Activated T-cell treated with anti-CD3 and anti-CD28 coated beads for 1 hour (primary cell): ENCODE measurements at regions not wholly inside any gene's neighbourhood (a gene's known extent, or its start where the extent isn't known, plus 50 kb on each side); places are given as distances from the start of the nearest gene placed in this dataset.
"Not testable (repeated sequence)": the region's sequence is repeated elsewhere in the genome, so short reads cannot be mapped to it uniquely, and the experiment has no call there.

Experiments used
- DNase-seq: peaks from one replicate; pipeline ENCODE4 v3.0.0-alpha.2; 2020; ENCODE audit warnings: low read depth

- DNase-seq: no peak
Observed at GRCh38 chr3:30300809-30301208, 305.6 kb upstream of the TGFBR2 start.

DNA sequence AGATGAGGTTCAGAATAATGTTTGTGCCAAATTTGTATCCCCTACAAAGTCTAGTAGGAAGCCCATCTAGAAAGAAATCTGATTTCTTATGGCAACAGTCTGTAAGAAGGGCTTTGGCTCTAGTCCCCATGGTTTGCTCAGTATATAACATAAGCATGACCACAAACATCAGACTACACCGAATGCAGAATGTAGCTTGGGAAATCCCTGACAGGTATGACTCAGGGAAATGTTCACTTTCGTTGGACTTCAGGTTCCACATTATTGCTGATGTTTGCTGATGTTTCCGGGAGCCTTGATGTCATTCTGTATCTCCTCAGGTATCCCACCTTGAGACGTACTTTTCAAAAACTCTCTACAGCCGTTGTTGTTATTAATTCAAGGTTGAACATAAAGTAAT lies 304.4 kb upstream of the TGFBR2 start:
- DNase-seq: no peak

- DNase-seq: no peak
Observed at GRCh38 chr3:30303770-30304169, 302.6 kb upstream of the TGFBR2 start.

DNA sequence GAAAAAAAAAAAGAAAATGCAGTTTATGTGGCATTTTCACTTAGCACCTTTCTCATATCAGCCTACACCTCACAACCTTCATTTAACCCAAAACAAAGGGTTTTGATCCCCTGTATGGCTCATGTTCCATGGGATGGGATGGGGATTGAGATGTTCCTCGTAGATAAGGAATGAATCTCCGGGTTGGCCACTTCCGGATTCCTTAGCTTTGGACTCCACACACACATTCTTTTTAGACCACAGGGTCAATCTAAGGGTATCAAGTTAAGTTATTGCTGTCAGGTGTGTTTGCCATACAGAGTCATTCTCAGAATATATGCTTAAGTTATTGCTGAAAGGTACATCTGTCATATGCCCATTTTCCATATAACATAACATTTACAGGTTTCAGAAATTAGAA lies 301.4 kb upstream of the TGFBR2 start:
- DNase-seq: no peak

DNA sequence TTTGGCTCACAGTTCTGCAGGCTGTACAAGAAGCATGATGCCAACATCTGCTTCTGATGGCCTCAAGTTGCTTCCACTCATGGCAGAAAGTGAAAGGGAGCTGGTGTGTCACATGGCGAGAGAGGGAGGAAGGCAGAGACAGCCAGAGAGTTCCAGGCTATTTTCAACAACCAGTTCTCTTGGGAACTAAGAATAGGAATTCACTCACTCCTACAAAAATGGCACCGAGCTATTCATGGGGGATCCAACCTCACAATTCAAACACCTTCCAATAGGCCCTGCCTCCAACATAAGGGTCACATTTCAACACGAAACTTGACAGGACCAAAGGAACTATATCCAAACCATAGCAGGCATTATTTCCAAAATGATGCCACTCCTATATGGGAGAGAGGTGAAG lies 299.5 kb upstream of the TGFBR2 start:
- no peak for DNase-seq

GRCh38 chr3:30307372-30307950 lies 298.9 kb upstream of the TGFBR2 start:
- DNase-seq: no peak

GRCh38 chr3:30308131-30308530 lies 298.3 kb upstream of the TGFBR2 start:
- DNase-seq: no peak

- DNase-seq: no peak
Observed at GRCh38 chr3:30309961-30310954, 296.1 kb upstream of the TGFBR2 start.

GRCh38 chr3:30311781-30312180 lies 294.6 kb upstream of the TGFBR2 start:
- DNase-seq: no peak

DNA sequence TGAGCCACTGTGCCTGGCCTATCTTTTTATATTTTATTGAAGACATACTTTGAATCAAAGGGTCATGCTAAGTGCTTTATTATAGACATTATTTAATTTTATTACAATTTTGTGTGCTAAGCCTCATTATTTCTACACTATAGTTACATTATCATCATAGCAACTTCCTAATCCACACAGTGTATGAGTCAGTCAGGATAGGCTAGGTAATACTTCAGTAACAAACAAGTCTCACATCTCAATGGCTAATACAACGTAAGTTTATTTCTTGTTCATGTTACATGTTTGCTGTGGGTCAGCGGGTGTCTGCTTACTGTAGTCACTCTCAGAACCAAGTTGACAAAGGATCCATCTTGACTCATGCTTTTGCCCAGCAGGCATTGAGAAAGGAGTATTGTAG lies 292.6 kb upstream of the TGFBR2 start:
- no peak for DNase-seq

DNA sequence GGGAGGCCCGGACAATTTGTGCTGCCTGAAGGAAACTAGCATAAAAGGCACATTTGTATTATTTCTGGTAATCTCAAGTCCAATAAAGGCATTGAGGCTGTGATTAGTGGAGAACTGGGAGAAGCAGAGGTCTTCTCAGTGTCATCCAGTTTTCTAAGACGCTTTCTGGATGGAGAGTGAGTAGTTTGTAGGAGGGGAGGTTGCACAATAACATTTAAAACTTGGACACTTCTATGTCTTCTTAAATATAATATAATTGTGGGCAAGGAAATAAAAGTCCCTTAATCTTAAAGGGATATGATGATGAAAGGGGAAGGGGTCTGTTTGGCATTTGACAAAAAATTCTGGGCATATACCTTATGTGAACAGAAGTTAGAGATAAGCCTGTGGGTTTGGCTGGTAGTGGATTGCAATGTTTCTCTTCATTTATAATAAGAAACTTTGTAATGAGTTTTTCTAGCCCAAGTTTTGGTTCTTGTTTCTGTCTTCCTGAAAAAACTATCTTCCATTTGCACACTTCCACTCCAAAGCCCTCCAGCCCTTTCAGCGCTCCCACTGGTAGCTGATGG lies 291.6 kb upstream of the TGFBR2 start:
- no peak for DNase-seq

DNA sequence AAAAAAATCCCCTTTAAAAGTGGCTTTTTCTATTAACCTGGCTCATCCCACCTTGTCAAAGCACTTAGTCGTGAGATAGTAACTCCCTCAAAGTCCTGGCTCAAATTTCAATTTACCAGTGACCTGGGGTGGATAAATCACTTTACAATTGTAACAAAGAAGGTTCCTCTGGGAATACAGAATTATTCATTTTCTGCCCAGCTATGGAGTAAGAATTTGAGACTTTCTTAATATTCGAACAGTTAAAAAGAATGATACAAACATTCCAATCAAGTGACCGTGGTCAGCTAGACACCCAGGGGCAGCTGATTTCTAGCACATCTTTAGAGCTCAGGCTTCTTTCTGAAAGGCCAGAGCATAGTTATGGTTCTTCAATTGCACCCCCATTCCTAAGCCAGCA lies 291.0 kb upstream of the TGFBR2 start:
- DNase-seq: no peak

- no peak for DNase-seq
Observed at GRCh38 chr3:30317561-30317960, 288.8 kb upstream of the TGFBR2 start.

GRCh38 chr3:30318110-30318509 lies 288.3 kb upstream of the TGFBR2 start:
- DNase-seq: no peak

DNA sequence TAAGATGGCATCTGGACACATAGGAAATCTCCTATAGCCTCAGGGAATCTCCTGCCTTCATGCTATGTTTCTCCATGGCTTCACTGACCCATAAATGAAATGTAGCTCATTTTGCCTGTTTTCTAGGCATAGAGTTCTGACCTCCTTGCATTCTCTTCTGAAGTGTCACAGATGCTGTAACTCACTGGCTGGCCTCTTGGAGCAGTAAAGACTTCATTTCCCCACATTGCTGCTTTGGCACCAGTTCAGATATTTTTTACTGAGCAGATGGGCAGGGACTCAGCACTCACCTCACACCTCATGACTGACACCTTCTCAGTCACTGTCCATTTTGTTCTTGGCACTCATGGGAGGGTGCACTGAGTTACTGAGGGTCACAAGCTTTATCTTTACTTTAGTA lies 286.7 kb upstream of the TGFBR2 start:
- DNase-seq: no peak

- DNase-seq: no peak
Observed at GRCh38 chr3:30320392-30320791, 286.0 kb upstream of the TGFBR2 start.

DNA sequence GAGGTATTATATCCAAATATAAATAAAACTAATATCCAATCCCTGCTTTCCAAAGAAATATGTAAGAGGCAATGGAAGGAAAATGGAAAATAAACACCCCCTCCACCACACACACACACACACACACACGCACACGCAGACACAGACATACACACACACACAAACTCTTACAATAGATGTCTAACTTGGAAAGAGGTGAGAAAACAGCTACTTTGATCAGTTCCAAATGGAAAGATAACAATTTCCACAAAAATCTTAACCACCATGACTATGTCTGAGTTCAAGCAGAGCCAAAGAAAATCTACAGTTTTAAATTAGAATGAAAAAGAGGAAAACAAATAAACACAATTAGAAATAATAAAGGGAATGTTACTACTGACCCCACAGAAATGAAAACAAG lies 285.3 kb upstream of the TGFBR2 start:
- DNase-seq: no peak

- not testable (repeated sequence) for DNase-seq
Observed at GRCh38 chr3:30323649-30324048, 282.8 kb upstream of the TGFBR2 start.

- no peak for DNase-seq
Observed at GRCh38 chr3:30324587-30324986, 281.8 kb upstream of the TGFBR2 start.

GRCh38 chr3:30327976-30328375 lies 278.4 kb upstream of the TGFBR2 start:
- not testable (repeated sequence) for DNase-seq

DNA sequence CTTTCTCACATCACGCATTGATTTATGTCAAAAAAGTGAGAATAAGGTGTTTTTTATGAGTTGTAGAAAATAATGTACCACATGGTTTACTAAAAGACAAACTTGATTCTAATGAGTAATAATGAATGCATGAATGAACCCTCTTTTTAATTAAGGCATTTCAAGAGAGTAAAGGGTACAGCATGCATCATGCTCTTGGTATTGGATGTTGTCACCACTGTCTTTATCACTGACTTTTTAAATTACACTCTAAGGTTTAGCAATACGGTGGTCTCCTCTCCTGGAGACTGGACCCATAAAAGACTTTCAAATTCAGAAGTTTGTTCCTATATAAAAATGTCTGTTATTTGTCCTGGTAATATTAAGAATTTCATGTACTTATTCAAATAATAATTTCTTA lies 277.5 kb upstream of the TGFBR2 start:
- not testable (repeated sequence) for DNase-seq

DNA sequence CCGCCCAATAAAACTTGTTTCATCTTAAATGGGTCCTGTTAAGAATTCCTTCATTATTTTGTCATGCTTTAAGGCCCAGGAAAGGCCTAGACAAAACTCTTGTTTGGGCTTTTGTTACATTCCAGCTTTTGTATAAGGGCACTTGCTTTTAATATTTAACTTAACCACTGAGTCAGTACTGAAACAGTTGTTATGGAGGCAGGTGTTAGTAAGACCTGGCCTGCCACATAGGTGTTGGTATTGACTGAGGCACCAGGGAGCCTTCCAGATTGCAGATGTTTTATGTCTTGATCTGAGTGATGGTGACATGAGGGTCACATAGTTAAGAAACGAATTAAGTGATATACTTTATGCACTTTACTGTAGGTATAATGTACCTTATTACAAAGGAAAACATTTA lies 274.9 kb upstream of the TGFBR2 start:
- DNase-seq: no peak
